ENCODE measurements at regions not wholly inside any gene's neighbourhood (a gene's known extent, or its start where the extent isn't known, plus 50 kb on each side); places are given as distances from the start of the nearest gene placed in this dataset.

GRCh38 chr11:25596701-25597100 is 735.2 kb upstream of the ANO3 start:
- Histone ChIP-seq H3K79me2 (ENCODE audit: insufficient read depth) (no peaks in the 10 kb centered on the region), H3K9me3 (no peaks in the 10 kb centered on the region), H3K4me1 (ENCODE audit: control insufficient read depth in 1 of 2, insufficient read depth in 2 of 2, low read depth in 1 of 2, low read length in 1 of 2) (no peaks in the 10 kb centered on the region; a peak in 1 of 4 replicates), H4K20me1 (ENCODE audit: insufficient read depth) (no peaks in the 10 kb centered on the region), H3K27me3 (ENCODE audit: insufficient read depth) (no peaks in the 10 kb centered on the region), H3K27ac (ENCODE audit: low read depth in 2 of 2, low read length in 1 of 2) (no peak overlapping the region), H3K9me2 (no peaks in the 10 kb centered on the region), H3K9ac (no peak overlapping the region), H3K36me3 (replicated peaks in 1 of 2; ENCODE audit: control insufficient read depth in 1 of 2, insufficient read depth in 2 of 2, low read length in 1 of 2) (no peaks in the 10 kb centered on the region), H3K4me3 (ENCODE audit: low read depth in 2 of 2, low read length in 1 of 2) (no peak overlapping the region), H3K4me2 (no peak overlapping the region), H2AFZ (ENCODE audit: low read depth) (no peak overlapping the region), H3F3A (replicated peaks; ENCODE audit: insufficient read depth) (no peaks in the 10 kb centered on the region)
- DNase-seq = no peak
- TF ChIP-seq JUND (IDR thresholded peaks at IDR 0.05) (no peak), FOSL2 (IDR thresholded peaks at IDR 0.05; ENCODE audit: borderline replicate concordance, low read depth) (no peak), POLR2AphosphoS5 (IDR thresholded peaks at IDR 0.05; ENCODE audit: low read depth, low read length) (no peak), EP300 (IDR thresholded peaks at IDR 0.05; ENCODE audit: borderline replicate concordance in 1 of 2, low read depth in 1 of 2, low read length in 1 of 2) (no peak), NFIC (IDR thresholded peaks at IDR 0.05; ENCODE audit: borderline replicate concordance) (no peak), RXRA (IDR thresholded peaks at IDR 0.05; ENCODE audit: borderline replicate concordance, low read depth) (no peak), TCF12 (IDR thresholded peaks at IDR 0.05) (no peak), CTCF (IDR thresholded peaks at IDR 0.05) (no peak), USF1 (IDR thresholded peaks at IDR 0.05; ENCODE audit: borderline replicate concordance, low read depth) (no peak), PBX3 (IDR thresholded peaks at IDR 0.05) (no peak), GATA2 (CRISPR knock-in tag; IDR thresholded peaks at IDR 0.05) (no peak), GABPA (IDR thresholded peaks at IDR 0.05; ENCODE audit: low read depth) (no peak), MAX (IDR thresholded peaks at IDR 0.05; ENCODE audit: low read depth) (no peak), CHD2 (IDR thresholded peaks at IDR 0.05; ENCODE audit: low read length, partially characterized antibody) (no peak), RAD21 (IDR thresholded peaks at IDR 0.05; ENCODE audit: low read length) (no peak), NRF1 (IDR thresholded peaks at IDR 0.05; ENCODE audit: low read depth, low read length) (no peak), RCOR1 (IDR thresholded peaks at IDR 0.05; ENCODE audit: low read length) (no peak)
- ChIA-PET POLR2A (no interaction called here), CTCF (no interaction called here)
- 34% methylated on average over 3 of the region's 3 CpGs for WGBS (ENCODE audit: low lambda C conversion rate)

- H3K79me2 ChIP-seq (ENCODE audit: insufficient read depth) = no peaks in the 10 kb centered on the region
- TF ChIP-seq FOXM1 (IDR thresholded peaks at IDR 0.05; ENCODE audit: low read depth) = no peak
- TF ChIP-seq JUND (IDR thresholded peaks at IDR 0.05) = no peak
- TF ChIP-seq ELF1 (IDR thresholded peaks at IDR 0.05) = no peak
- no peak for TF ChIP-seq POLR2AphosphoS5 (IDR thresholded peaks at IDR 0.05; ENCODE audit: low read depth, low read length)
- TF ChIP-seq EP300 (IDR thresholded peaks at IDR 0.05; ENCODE audit: borderline replicate concordance in 1 of 2, low read depth in 1 of 2, low read length in 1 of 2) = no peak
- TF ChIP-seq FOSL2 (IDR thresholded peaks at IDR 0.05; ENCODE audit: borderline replicate concordance, low read depth) = no peak
- no peaks in the 10 kb centered on the region; a peak in 1 of 4 replicates for H3K4me1 ChIP-seq (ENCODE audit: control insufficient read depth in 1 of 2, insufficient read depth in 2 of 2, low read depth in 1 of 2, low read length in 1 of 2)
- H3F3A ChIP-seq (replicated peaks; ENCODE audit: insufficient read depth) = peaks cover 1% of the 10 kb centered on the region
- 38% methylated on average over 2 of the region's 2 CpGs for WGBS (ENCODE audit: low lambda C conversion rate)
- H3K9ac ChIP-seq = no peak overlapping the region
- H3K9me3 ChIP-seq = no peaks in the 10 kb centered on the region
- no peak for DNase-seq
- H4K20me1 ChIP-seq (ENCODE audit: insufficient read depth) = no peaks in the 10 kb centered on the region
- POLR2A ChIA-PET = no interaction called here
- CTCF ChIA-PET = no interaction called here
- no peaks in the 10 kb centered on the region for H3K9me2 ChIP-seq
- H3K36me3 ChIP-seq (replicated peaks in 1 of 2; ENCODE audit: control insufficient read depth in 1 of 2, insufficient read depth in 2 of 2, low read length in 1 of 2) = no peaks in the 10 kb centered on the region
- no peak overlapping the region for H2AFZ ChIP-seq (ENCODE audit: low read depth)
- no peak overlapping the region for H3K4me2 ChIP-seq
- H3K27me3 ChIP-seq (ENCODE audit: insufficient read depth) = no peaks in the 10 kb centered on the region
- H3K27ac ChIP-seq (ENCODE audit: low read depth in 2 of 2, low read length in 1 of 2) = no peak overlapping the region
- no peak overlapping the region for H3K4me3 ChIP-seq (ENCODE audit: low read depth in 2 of 2, low read length in 1 of 2)
Observed at GRCh38 chr11:25597696-25598095, 734.2 kb upstream of the ANO3 start.

All from SK-N-SH (cell line).